Activated naive CD4-positive, alpha-beta T cell treated with anti-CD3 and anti-CD28 coated beads for 36 hours (primary cell): ENCODE measurements at regions not wholly inside any gene's neighbourhood (a gene's known extent, or its start where the extent isn't known, plus 50 kb on each side); places are given as distances from the start of the nearest gene placed in this dataset.
"Not testable (repeated sequence)": the region's sequence is repeated elsewhere in the genome, so short reads cannot be mapped to it uniquely, and the experiment has no call there.

Experiments
- CTCF ChIA-PET: fragments of 350-600 bp; sonication (Branson Sonifier 250); formaldehyde crosslinking; loops from one replicate; lab custom pipeline; 2021; ENCODE audit warnings: antibody characterized with exemption; lab: Charles Lee
- DNase-seq: peaks from one replicate; pipeline ENCODE4 v3.0.0-alpha.2; 2020
- H3K27ac Mint-ChIP-seq: one replicate; pipeline ENCODE4 v1.8.0; 2021; ENCODE audit warnings: mild to moderate bottlenecking, mixed read lengths
- H3K27me3 Mint-ChIP-seq: one replicate; pipeline ENCODE4 v1.8.0; 2021; ENCODE audit warnings: low read depth, mixed read lengths
- H3K36me3 Mint-ChIP-seq: one replicate; pipeline ENCODE4 v1.8.0; 2021; ENCODE audit warnings: low read depth, mixed read lengths
- H3K4me1 Mint-ChIP-seq: one replicate; pipeline ENCODE4 v1.8.0; 2021; ENCODE audit warnings: low read depth, mixed read lengths
- H3K4me3 Mint-ChIP-seq: one replicate; pipeline ENCODE4 v1.8.0; 2021; ENCODE audit warnings: mild to moderate bottlenecking, moderate library complexity, mixed read lengths
- H3K9me3 Mint-ChIP-seq: one replicate; pipeline ENCODE4 v1.8.0; 2021; ENCODE audit warnings: mixed read lengths
- intact Hi-C: fragments of 100-400 bp; cut with micrococcal nuclease; formaldehyde crosslinking; loops from one replicate; pipeline ENCODE4 v1.15.1; 2023

GRCh38 chr20:22062874-22063273, 357.4 kb downstream of the PAX1 start:
- no peak overlapping the region for H3K4me3 Mint-ChIP-seq
- no peaks in the 10 kb centered on the region for H3K27me3 Mint-ChIP-seq
- H3K36me3 Mint-ChIP-seq: no peaks in the 10 kb centered on the region
- CTCF ChIA-PET: no interaction called here
- no peak overlapping the region for H3K27ac Mint-ChIP-seq
- H3K9me3 Mint-ChIP-seq: peaks cover 1% of the 10 kb centered on the region
- intact Hi-C loops: no loop called here
- DNase-seq: no peak
- no peaks in the 10 kb centered on the region for H3K4me1 Mint-ChIP-seq

GRCh38 chr20:22060610-22061009, 355.1 kb downstream of the PAX1 start:
- peaks cover 1% of the 10 kb centered on the region for H3K9me3 Mint-ChIP-seq
- H3K27me3 Mint-ChIP-seq: no peaks in the 10 kb centered on the region
- CTCF ChIA-PET: no interaction called here
- no peak for DNase-seq
- H3K36me3 Mint-ChIP-seq: no peaks in the 10 kb centered on the region
- no peak overlapping the region for H3K4me3 Mint-ChIP-seq
- intact Hi-C loops: no loop called here
- H3K27ac Mint-ChIP-seq: no peak overlapping the region
- no peaks in the 10 kb centered on the region for H3K4me1 Mint-ChIP-seq

GRCh38 chr20:22058746-22059145, 353.3 kb downstream of the PAX1 start:
- Mint-ChIP-seq H3K9me3 (peaks cover 1% of the 10 kb centered on the region), H3K27ac (no peak overlapping the region), H3K4me3 (no peak overlapping the region), H3K36me3 (no peaks in the 10 kb centered on the region), H3K4me1 (no peaks in the 10 kb centered on the region), H3K27me3 (no peaks in the 10 kb centered on the region)
- intact Hi-C loops: no loop called here
- CTCF ChIA-PET: no interaction called here
- DNase-seq: no peak

- H3K36me3 Mint-ChIP-seq: no peaks in the 10 kb centered on the region
- intact Hi-C loops: no loop called here
- no peak for DNase-seq
- H3K9me3 Mint-ChIP-seq: no peaks in the 10 kb centered on the region
- H3K4me3 Mint-ChIP-seq: no peak overlapping the region
- H3K4me1 Mint-ChIP-seq: no peaks in the 10 kb centered on the region
- CTCF ChIA-PET: no interaction called here
- no peak overlapping the region for H3K27ac Mint-ChIP-seq
- H3K27me3 Mint-ChIP-seq: no peaks in the 10 kb centered on the region
Observed at GRCh38 chr20:22055981-22056380, 350.5 kb downstream of the PAX1 start.

- CTCF ChIA-PET: no interaction called here
- peaks cover 4% of the 10 kb centered on the region for H3K9me3 Mint-ChIP-seq
- intact Hi-C loops: no loop called here
Observed at GRCh38 chr20:22052025-22052650, 346.7 kb downstream of the PAX1 start.

GRCh38 chr20:22045956-22046507, 340.6 kb downstream of the PAX1 start:
- H3K4me3 Mint-ChIP-seq, DNase-seq, H3K4me1 Mint-ChIP-seq, H3K9me3 Mint-ChIP-seq, H3K27ac Mint-ChIP-seq, CTCF ChIA-PET, H3K27me3 Mint-ChIP-seq, H3K36me3 Mint-ChIP-seq, intact Hi-C loops: not testable (repeated sequence)

More at GRCh38 chr20:22052025-22052650, 346.7 kb downstream of the PAX1 start:
- no peak for DNase-seq
- H3K27me3 Mint-ChIP-seq: no peaks in the 10 kb centered on the region
- no peaks in the 10 kb centered on the region for H3K4me1 Mint-ChIP-seq
- H3K27ac Mint-ChIP-seq: no peak overlapping the region
- no peaks in the 10 kb centered on the region for H3K36me3 Mint-ChIP-seq
- H3K4me3 Mint-ChIP-seq: no peak overlapping the region

- no peak overlapping the region for H3K27ac Mint-ChIP-seq
- H3K4me1 Mint-ChIP-seq: no peaks in the 10 kb centered on the region
- H3K9me3 Mint-ChIP-seq: peaks cover 9% of the 10 kb centered on the region
- no peaks in the 10 kb centered on the region for H3K36me3 Mint-ChIP-seq
- intact Hi-C loops: no loop called here
- H3K4me3 Mint-ChIP-seq: no peak overlapping the region
- CTCF ChIA-PET: no interaction called here
- no peaks in the 10 kb centered on the region for H3K27me3 Mint-ChIP-seq
- no peak for DNase-seq
Observed at GRCh38 chr20:22027423-22027822, 322.0 kb downstream of the PAX1 start.

- Mint-ChIP-seq H3K4me3 (no peak overlapping the region), H3K27me3 (no peaks in the 10 kb centered on the region), H3K9me3 (peaks cover 13% of the 10 kb centered on the region), H3K27ac (no peak overlapping the region), H3K4me1 (no peaks in the 10 kb centered on the region), H3K36me3 (no peaks in the 10 kb centered on the region)
- no peak for DNase-seq
- CTCF ChIA-PET: no interaction called here
- intact Hi-C loops: no loop called here
Observed at GRCh38 chr20:22020201-22020600, 314.7 kb downstream of the PAX1 start.

GRCh38 chr20:22008456-22008855, 303.0 kb downstream of the PAX1 start:
- intact Hi-C loops: no loop called here
- Mint-ChIP-seq H3K4me3 (no peak overlapping the region), H3K27ac (no peak overlapping the region), H3K36me3 (no peaks in the 10 kb centered on the region), H3K4me1 (no peaks in the 10 kb centered on the region), H3K27me3 (no peaks in the 10 kb centered on the region), H3K9me3 (peaks cover 4% of the 10 kb centered on the region)
- CTCF ChIA-PET: no interaction called here
- DNase-seq: no peak

- DNase-seq: no peak
- Mint-ChIP-seq H3K4me3 (no peak overlapping the region), H3K9me3 (peaks cover 2% of the 10 kb centered on the region), H3K27me3 (no peaks in the 10 kb centered on the region), H3K36me3 (no peaks in the 10 kb centered on the region), H3K27ac (no peak overlapping the region), H3K4me1 (no peaks in the 10 kb centered on the region)
- CTCF ChIA-PET: no interaction called here
- intact Hi-C loops: no loop called here
Observed at GRCh38 chr20:22006306-22006705, 300.8 kb downstream of the PAX1 start.

GRCh38 chr20:22005535-22005934, 300.1 kb downstream of the PAX1 start:
- H3K4me1 Mint-ChIP-seq: no peaks in the 10 kb centered on the region
- H3K4me3 Mint-ChIP-seq: no peak overlapping the region
- CTCF ChIA-PET: no interaction called here
- no peaks in the 10 kb centered on the region for H3K36me3 Mint-ChIP-seq
- H3K27ac Mint-ChIP-seq: no peak overlapping the region
- H3K9me3 Mint-ChIP-seq: peaks cover 2% of the 10 kb centered on the region
- no peak for DNase-seq
- H3K27me3 Mint-ChIP-seq: no peaks in the 10 kb centered on the region
- intact Hi-C loops: no loop called here

- Mint-ChIP-seq H3K4me1 (no peaks in the 10 kb centered on the region), H3K36me3 (no peaks in the 10 kb centered on the region), H3K27ac (no peak overlapping the region), H3K27me3 (no peaks in the 10 kb centered on the region), H3K9me3 (peaks cover 2% of the 10 kb centered on the region), H3K4me3 (no peak overlapping the region)
- intact Hi-C loops: no loop called here
- DNase-seq: no peak
- CTCF ChIA-PET: no interaction called here
Observed at GRCh38 chr20:22004946-22005345, 299.5 kb downstream of the PAX1 start.

- H3K4me3 Mint-ChIP-seq: no peak overlapping the region
- CTCF ChIA-PET: no interaction called here
- no peak for DNase-seq
- intact Hi-C loops: no loop called here
- no peaks in the 10 kb centered on the region for H3K36me3 Mint-ChIP-seq
- no peaks in the 10 kb centered on the region for H3K27me3 Mint-ChIP-seq
- no peak overlapping the region for H3K27ac Mint-ChIP-seq
- no peaks in the 10 kb centered on the region for H3K4me1 Mint-ChIP-seq
- peaks cover 2% of the 10 kb centered on the region for H3K9me3 Mint-ChIP-seq
Observed at GRCh38 chr20:22003680-22004079, 298.2 kb downstream of the PAX1 start.
